OCI-LY7 (cell line): ENCODE measurements at regions not wholly inside any gene's neighbourhood (a gene's known extent, or its start where the extent isn't known, plus 50 kb on each side); places are given as distances from the start of the nearest gene placed in this dataset.

ENCODE experiments used
- BruUV-seq: library from RNA; stranded (reverse); fragments of 400-500 nt; replicated peaks from 2 replicates; lab custom pipeline; 2021; lab: Mats Ljungman, UMichigan
- CTCF ChIA-PET: fragments of 300-600 bp; sonication (Branson Sonifier 250); formaldehyde crosslinking; loops from one replicate; lab custom pipeline; 2022; ENCODE audit warnings: antibody characterized with exemption; ENCODE audit not compliant: unreplicated experiment; lab: Charles Lee
- POLR2A ChIA-PET: fragments of 300-600 bp; sonication (Branson Sonifier 250); formaldehyde crosslinking; loops from one replicate; lab custom pipeline; 2022; ENCODE audit warnings: antibody characterized with exemption; lab: Charles Lee
- DNase-seq: peaks from one replicate; pipeline ENCODE4 v3.0.0-alpha.2; 2015; ENCODE audit warnings: low spot score
- H2AFZ ChIP-seq: fragments of 200-600 bp; sonication (generic), shearing (Covaris generic); 2 replicates; pipeline ENCODE4 v1.6.1; 2014; ENCODE audit warnings: mild to moderate bottlenecking, antibody characterized with exemption, low read length, moderate library complexity
- H3K27ac ChIP-seq: fragments of 200-600 bp; sonication (generic); 2 replicates; pipeline ENCODE4 v1.5.1; 2014; ENCODE audit warnings: mixed run types, low read depth, mild to moderate bottlenecking, moderate library complexity, low read length, inconsistent platforms; ENCODE audit not compliant: poor library complexity, severe bottlenecking
- H3K36me3 ChIP-seq: fragments of 200-600 bp; sonication (generic); 2 replicates; pipeline ENCODE4 v1.6.1; 2014; ENCODE audit warnings: mild to moderate bottlenecking, antibody characterized with exemption, low read length, moderate library complexity, mixed read lengths; ENCODE audit not compliant: insufficient read depth
- H3K4me1 ChIP-seq: fragments of 200-600 bp; sonication (generic); 2 replicates; pipeline ENCODE4 v1.5.1; 2014; ENCODE audit warnings: mild to moderate bottlenecking, low read length; ENCODE audit not compliant: insufficient read depth, poor library complexity, severe bottlenecking
- H3K4me2 ChIP-seq: fragments of 200-600 bp; sonication (generic); 2 replicates; pipeline ENCODE4 v1.6.1; 2014; ENCODE audit warnings: mild to moderate bottlenecking, low read length
- H3K4me3 ChIP-seq: fragments of 200-600 bp; sonication (generic); 2 replicates; pipeline ENCODE4 v1.5.1; 2014; ENCODE audit warnings: mild to moderate bottlenecking, low read depth, low read length; ENCODE audit not compliant: poor library complexity, severe bottlenecking
- H3K79me2 ChIP-seq: fragments of 200-600 bp; sonication (generic); 2 replicates; pipeline ENCODE4 v1.6.1; 2016; ENCODE audit warnings: low read depth, mild to moderate bottlenecking, low read length, moderate library complexity, mixed read lengths; ENCODE audit not compliant: insufficient read depth
- H3K9me2 ChIP-seq: fragments of 200-600 bp; sonication (generic); 2 replicates; pipeline ENCODE4 v1.6.1; 2016; ENCODE audit warnings: mild to moderate bottlenecking, low read length, mixed read lengths; ENCODE audit not compliant: insufficient read depth
- H3K9me3 ChIP-seq: fragments of 200-600 bp; sonication (generic); 2 replicates; pipeline ENCODE4 v1.6.1; 2014; ENCODE audit warnings: mild to moderate bottlenecking, mixed run types, low read length, mixed read lengths
- H4K20me1 ChIP-seq: fragments of 200-600 bp; sonication (generic); 2 replicates; pipeline ENCODE4 v1.6.1; 2014; ENCODE audit warnings: mild to moderate bottlenecking, antibody characterized with exemption, low read length, moderate library complexity, mixed read lengths; ENCODE audit not compliant: insufficient read depth
- CTCF ChIP-seq: fragments of 200-600 bp; sonication (generic); conservative IDR thresholded peaks from 2 replicates; pipeline ENCODE4 v1.5.1; 2014; ENCODE audit warnings: mild to moderate bottlenecking, antibody characterized with exemption, low read length, moderate library complexity, mixed read lengths
- EZH2phosphoT487 ChIP-seq: fragments of 200-600 bp; sonication (generic); IDR thresholded peaks from 2 replicates; pipeline ENCODE4 v1.6.1; 2018; ENCODE audit warnings: low read depth, borderline replicate concordance, mild to moderate bottlenecking, mixed run types, antibody characterized with exemption, low read length, moderate library complexity, mixed read lengths
- intact Hi-C: fragments of 100-400 bp; cut with micrococcal nuclease; formaldehyde crosslinking; loops from one replicate; pipeline ENCODE4 v1.10.0; 2022; ENCODE audit not compliant: unreplicated experiment

GRCh38 chr20:19012676-19013075, 199.1 kb downstream of the SCP2D1 start:
- Histone ChIP-seq H3K9me3 (no peaks in the 10 kb centered on the region), H3K9me2 (no peaks in the 10 kb centered on the region), H3K4me1 (no peaks in the 10 kb centered on the region), H2AFZ (no peak overlapping the region), H3K79me2 (no peaks in the 10 kb centered on the region), H3K4me2 (no peak overlapping the region), H3K4me3 (no peak overlapping the region), H4K20me1 (no peaks in the 10 kb centered on the region), H3K36me3 (no peaks in the 10 kb centered on the region), H3K27ac (no peak overlapping the region)
- intact Hi-C loops: no loop called here
- ChIA-PET CTCF (no interaction called here), POLR2A (interaction anchor here (0.8 to 0.9 kb wide), 2 partner anchors 9 to 28 kb away, joined by 3 to 5 read pairs; no protein-coding TSS in a partner anchor)
- DNase-seq: no peak
- BruUV-seq: no TSS peak
- TF ChIP-seq EZH2phosphoT487 (no peak), CTCF (no peak)

GRCh38 chr20:19013907-19014306, 198.5 kb upstream of the SLC24A3 start:
- Histone ChIP-seq H3K4me1 (no peaks in the 10 kb centered on the region), H3K9me2 (no peaks in the 10 kb centered on the region), H3K9me3 (no peaks in the 10 kb centered on the region), H3K79me2 (no peaks in the 10 kb centered on the region), H3K4me2 (no peak overlapping the region), H4K20me1 (no peaks in the 10 kb centered on the region), H3K36me3 (no peaks in the 10 kb centered on the region), H3K27ac (no peak overlapping the region), H2AFZ (no peak overlapping the region), H3K4me3 (no peak overlapping the region)
- no peak for TF ChIP-seq EZH2phosphoT487
- TF ChIP-seq CTCF: no peak
- intact Hi-C loops: no loop called here
- DNase-seq: no peak
- CTCF ChIA-PET: no interaction called here
- BruUV-seq: no TSS peak
- POLR2A ChIA-PET: interaction anchor here (1.2 kb wide), 1 partner anchor 54 kb away, joined by 4 read pairs; no protein-coding TSS in a partner anchor

- ChIA-PET CTCF (no interaction called here), POLR2A (interaction anchor here (0.6 to 1.2 kb wide), 2 partner anchors 11 to 12 kb away, joined by 3 to 4 read pairs; no protein-coding TSS in a partner anchor)
- TF ChIP-seq EZH2phosphoT487 (no peak), CTCF (no peak)
- H4K20me1 ChIP-seq: no peaks in the 10 kb centered on the region
- no peaks in the 10 kb centered on the region for H3K36me3 ChIP-seq
- H3K4me2 ChIP-seq: no peak overlapping the region
- H3K4me1 ChIP-seq: no peaks in the 10 kb centered on the region
- no peak overlapping the region for H2AFZ ChIP-seq
- H3K9me3 ChIP-seq: no peaks in the 10 kb centered on the region
- H3K79me2 ChIP-seq: no peaks in the 10 kb centered on the region
- intact Hi-C loops: no loop called here
- no TSS peak for BruUV-seq
- no peak overlapping the region for H3K4me3 ChIP-seq
- no peaks in the 10 kb centered on the region for H3K9me2 ChIP-seq
- DNase-seq: no peak
- H3K27ac ChIP-seq: no peak overlapping the region
Observed at GRCh38 chr20:19015351-19016139, 196.9 kb upstream of the SLC24A3 start.
